ENCODE measurements at regions not wholly inside any gene's neighbourhood (a gene's known extent, or its start where the extent isn't known, plus 50 kb on each side); places are given as distances from the start of the nearest gene placed in this dataset.

DNA sequence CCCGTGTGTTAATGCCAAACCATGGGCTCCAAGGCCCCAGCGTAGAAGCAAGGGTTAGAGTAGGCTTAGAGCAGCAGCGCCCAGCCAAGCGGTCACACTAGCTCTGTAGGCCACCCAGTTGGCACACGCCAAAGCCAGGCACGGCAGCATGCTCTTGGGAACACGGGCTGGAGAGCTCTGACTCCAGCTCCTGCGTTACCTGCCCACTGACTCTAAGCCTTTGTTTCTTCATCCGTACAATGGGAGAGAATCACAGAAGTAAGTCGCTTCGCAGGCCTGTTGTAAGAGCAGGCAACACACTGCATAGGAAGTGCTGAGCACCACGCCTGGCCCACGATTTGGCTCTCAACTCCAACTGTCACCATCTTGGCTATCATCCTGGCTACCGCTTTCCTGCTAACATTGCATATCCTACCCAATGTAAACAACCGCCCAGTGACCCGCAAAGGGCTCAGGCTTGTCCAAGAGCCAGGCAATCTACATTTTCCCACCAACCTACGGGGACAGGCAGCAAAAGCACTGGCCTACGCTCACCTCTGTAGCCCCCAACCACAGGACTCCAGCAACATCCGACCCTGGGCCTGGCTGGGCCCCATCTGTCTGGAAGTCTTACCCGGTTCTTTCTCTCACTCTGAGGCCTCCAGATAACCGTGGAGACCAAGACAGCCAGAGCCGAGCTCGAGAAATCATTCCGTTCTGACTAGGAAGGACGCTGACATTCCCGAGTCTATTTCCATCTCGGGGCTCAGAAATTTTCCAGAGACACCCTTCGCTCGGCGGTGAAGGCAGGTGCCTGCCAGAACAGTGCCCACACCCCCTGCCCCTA is 91.5 kb upstream of the ZNF507 start:
- H3K36me3 ChIP-seq (ENCODE audit: control insufficient read depth, insufficient read depth, low read length), result no peaks in the 10 kb centered on the region
- H4K8ac ChIP-seq (ENCODE audit: low read depth in 2 of 2, low read length in 2 of 2), result no peak overlapping the region
- no peak overlapping the region for H3K18ac ChIP-seq (ENCODE audit: low read depth, low read length)
- no peak overlapping the region for H2AK9ac ChIP-seq (replicated peaks; ENCODE audit: low read depth, low read length, poor library complexity)
- H3K79me1 ChIP-seq (ENCODE audit: low read depth in 1 of 2, low read length in 2 of 2), result no peaks in the 10 kb centered on the region
- H2AK5ac ChIP-seq (ENCODE audit: low read depth, low read length), result no peak overlapping the region
- intact Hi-C loops (cut with micrococcal nuclease) (no loop called here), in situ Hi-C loops (cut with MboI; ENCODE audit: low sequenced_read_pairs) (no loop called here), dilution Hi-C loops (cut with HindIII; ENCODE audit: low sequenced_read_pairs, unreplicated experiment) (no loop called here)
- WGBS, 2 experiments (ENCODE audit: extremely low coverage in 2 of 2, insufficient read length in 1 of 2), result 57% methylated on average over 14 of the region's 30 CpGs; no CpG with 5 or more reads in 1 of the 2 experiments
- H3K27ac ChIP-seq (ENCODE audit: insufficient read depth, low read length), result no peak overlapping the region
- no peak overlapping the region for H2BK120ac ChIP-seq (ENCODE audit: low read depth, low read length)
- H3K14ac ChIP-seq (replicated peaks; ENCODE audit: low read depth, low read length), result no peak overlapping the region
- H3K9ac ChIP-seq (ENCODE audit: low read depth, low read length), result no peak overlapping the region
- ATAC-seq (ENCODE audit: low read depth), result no peak
- no peak overlapping the region for H3K23ac ChIP-seq (ENCODE audit: low read depth, low read length)
- no peak overlapping the region for H2BK20ac ChIP-seq (ENCODE audit: low read depth, low read length)
- H3K56ac ChIP-seq (ENCODE audit: extremely low read depth, insufficient read depth, low read length), result no peak overlapping the region
- no peaks in the 10 kb centered on the region for H3K9me1 ChIP-seq (ENCODE audit: insufficient read depth, low read length)
- H3K4ac ChIP-seq (ENCODE audit: low read depth, low read length), result no peak overlapping the region
- no TSS peak for BruUV-seq (replicated peaks)
- no peak overlapping the region for H2BK15ac ChIP-seq (ENCODE audit: low read depth, low read length)
- no peak overlapping the region for H4K5ac ChIP-seq (ENCODE audit: low read depth, low read length)
- H4K91ac ChIP-seq (ENCODE audit: insufficient read depth, low read depth, low read length), result no peak overlapping the region
- H3K9me3 ChIP-seq (ENCODE audit: control insufficient read depth, insufficient read depth, low read length), result no peaks in the 10 kb centered on the region
- no peaks in the 10 kb centered on the region for H3K27me3 ChIP-seq (ENCODE audit: control insufficient read depth, insufficient read depth, low read length)
- no peak overlapping the region for H2AFZ ChIP-seq (replicated peaks; ENCODE audit: low read length, poor library complexity)
- H3K4me1 ChIP-seq (ENCODE audit: control insufficient read depth, insufficient read depth, low read length), result no peaks in the 10 kb centered on the region
- H2BK5ac ChIP-seq (ENCODE audit: low read depth, low read length, poor library complexity, severe bottlenecking), result no peak overlapping the region
- ChIA-PET CTCF (no interaction called here), POLR2A (ENCODE audit: unreplicated experiment) (interaction anchor here (0.6 kb wide), 1 partner anchor 305 kb away, joined by 3 read pairs; no protein-coding TSS in a partner anchor)
- H4K20me1 ChIP-seq (ENCODE audit: insufficient read depth, low read length), result no peaks in the 10 kb centered on the region
- TF ChIP-seq ELK1 (IDR thresholded peaks at IDR 0.05; ENCODE audit: borderline replicate concordance, low read depth, low read length), result no peak
- TF ChIP-seq, protein P1, sequence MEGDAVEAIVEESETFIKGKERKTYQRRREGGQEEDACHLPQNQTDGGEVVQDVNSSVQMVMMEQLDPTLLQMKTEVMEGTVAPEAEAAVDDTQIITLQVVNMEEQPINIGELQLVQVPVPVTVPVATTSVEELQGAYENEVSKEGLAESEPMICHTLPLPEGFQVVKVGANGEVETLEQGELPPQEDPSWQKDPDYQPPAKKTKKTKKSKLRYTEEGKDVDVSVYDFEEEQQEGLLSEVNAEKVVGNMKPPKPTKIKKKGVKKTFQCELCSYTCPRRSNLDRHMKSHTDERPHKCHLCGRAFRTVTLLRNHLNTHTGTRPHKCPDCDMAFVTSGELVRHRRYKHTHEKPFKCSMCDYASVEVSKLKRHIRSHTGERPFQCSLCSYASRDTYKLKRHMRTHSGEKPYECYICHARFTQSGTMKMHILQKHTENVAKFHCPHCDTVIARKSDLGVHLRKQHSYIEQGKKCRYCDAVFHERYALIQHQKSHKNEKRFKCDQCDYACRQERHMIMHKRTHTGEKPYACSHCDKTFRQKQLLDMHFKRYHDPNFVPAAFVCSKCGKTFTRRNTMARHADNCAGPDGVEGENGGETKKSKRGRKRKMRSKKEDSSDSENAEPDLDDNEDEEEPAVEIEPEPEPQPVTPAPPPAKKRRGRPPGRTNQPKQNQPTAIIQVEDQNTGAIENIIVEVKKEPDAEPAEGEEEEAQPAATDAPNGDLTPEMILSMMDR (conservative IDR thresholded peaks at IDR 0.05; ENCODE audit: low read depth, low read length), result no peak
- no peak for TF ChIP-seq CEBPB (IDR thresholded peaks at IDR 0.05; ENCODE audit: low read depth, low read length)
- TF ChIP-seq MXI1 (IDR thresholded peaks at IDR 0.05; ENCODE audit: borderline replicate concordance, low read depth, low read length), result no peak
- TF ChIP-seq MAZ (IDR thresholded peaks at IDR 0.05; ENCODE audit: borderline replicate concordance, low read depth, low read length), result no peak
- no peak for TF ChIP-seq RCOR1 (IDR thresholded peaks at IDR 0.05; ENCODE audit: insufficient replicate concordance, low read length)
- TF ChIP-seq SMC3 (IDR thresholded peaks at IDR 0.05; ENCODE audit: low read depth, low read length), result no peak
- TF ChIP-seq RFX5 (IDR thresholded peaks at IDR 0.05; ENCODE audit: low read depth, low read length), result no peak
- no peak for TF ChIP-seq RAD21 (IDR thresholded peaks at IDR 0.05; ENCODE audit: low read length)
- TF ChIP-seq FOS (IDR thresholded peaks at IDR 0.05; ENCODE audit: low read depth, low read length), result no peak
- TF ChIP-seq USF2 (IDR thresholded peaks at IDR 0.05; ENCODE audit: low read depth, low read length), result no peak
- DNase-seq, result no peak
- H3K4me3 ChIP-seq (ENCODE audit: insufficient read depth, low read depth, low read length), result no peak overlapping the region
- no peak overlapping the region for H3K4me2 ChIP-seq (ENCODE audit: low read depth, low read length)

Data from IMR-90 (cell line).